Body of pancreas (tissue), 4 donors: ENCODE measurements at regions not wholly inside any gene's neighbourhood (a gene's known extent, or its start where the extent isn't known, plus 50 kb on each side); places are given as distances from the start of the nearest gene placed in this dataset.

Experiments used
- POLR2A ChIP-seq, 3 donors: fragments of 450-650 bp; IDR thresholded peaks; one replicate each; pipeline ENCODE4 v1.6.1; 2016; ENCODE audit warnings: antibody characterized with exemption in 3 of 3, mild to moderate bottlenecking in 2 of 3
- TF ChIP-seq, protein P1 (sequence below), 7 experiments: fragments of 450-650 bp in 4 of 7; fragments of 200-600 bp in 3 of 7; sonication (generic) in 3 of 7; IDR thresholded peaks; one replicate each; pipeline ENCODE4 v1.5.1; 2016 to 2019; ENCODE audit warnings: antibody characterized with exemption in 7 of 7

DNA sequence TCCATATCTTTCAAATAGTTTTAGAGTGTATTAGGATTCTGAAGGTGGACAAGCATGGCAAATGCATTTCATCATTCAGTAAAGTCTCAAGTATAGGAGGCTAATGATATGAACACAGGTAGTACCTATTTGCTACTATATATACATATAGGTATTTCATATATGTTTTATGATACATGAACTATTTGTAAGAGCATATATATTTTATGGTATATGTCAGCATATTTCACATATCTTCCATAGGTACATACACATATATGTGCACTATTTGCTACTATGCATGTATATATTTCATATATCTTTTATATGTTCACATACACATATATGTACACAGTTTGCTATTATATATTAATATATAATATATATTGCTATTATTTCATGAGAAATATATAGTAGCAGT lies 1291.7 kb upstream of the MIR17HG start:
- TF ChIP-seq, protein P1, sequence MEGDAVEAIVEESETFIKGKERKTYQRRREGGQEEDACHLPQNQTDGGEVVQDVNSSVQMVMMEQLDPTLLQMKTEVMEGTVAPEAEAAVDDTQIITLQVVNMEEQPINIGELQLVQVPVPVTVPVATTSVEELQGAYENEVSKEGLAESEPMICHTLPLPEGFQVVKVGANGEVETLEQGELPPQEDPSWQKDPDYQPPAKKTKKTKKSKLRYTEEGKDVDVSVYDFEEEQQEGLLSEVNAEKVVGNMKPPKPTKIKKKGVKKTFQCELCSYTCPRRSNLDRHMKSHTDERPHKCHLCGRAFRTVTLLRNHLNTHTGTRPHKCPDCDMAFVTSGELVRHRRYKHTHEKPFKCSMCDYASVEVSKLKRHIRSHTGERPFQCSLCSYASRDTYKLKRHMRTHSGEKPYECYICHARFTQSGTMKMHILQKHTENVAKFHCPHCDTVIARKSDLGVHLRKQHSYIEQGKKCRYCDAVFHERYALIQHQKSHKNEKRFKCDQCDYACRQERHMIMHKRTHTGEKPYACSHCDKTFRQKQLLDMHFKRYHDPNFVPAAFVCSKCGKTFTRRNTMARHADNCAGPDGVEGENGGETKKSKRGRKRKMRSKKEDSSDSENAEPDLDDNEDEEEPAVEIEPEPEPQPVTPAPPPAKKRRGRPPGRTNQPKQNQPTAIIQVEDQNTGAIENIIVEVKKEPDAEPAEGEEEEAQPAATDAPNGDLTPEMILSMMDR (IDR thresholded peaks at IDR 0.05), result no peak
- TF ChIP-seq POLR2A (IDR thresholded peaks at IDR 0.05), result no peak
